NT2/D1 (cell line): ENCODE measurements at regions not wholly inside any gene's neighbourhood (a gene's known extent, or its start where the extent isn't known, plus 50 kb on each side); places are given as distances from the start of the nearest gene placed in this dataset.

Source experiments
- DNase-seq: peaks from one replicate; pipeline ENCODE4 v3.0.0-alpha.2; 2011; ENCODE audit warnings: low read depth, low spot score
- H3K27me3 ChIP-seq: 2 replicates; pipeline ENCODE4 v1.6.0; 2011; ENCODE audit warnings: mild to moderate bottlenecking; ENCODE audit not compliant: insufficient read length, insufficient read depth
- H3K36me3 ChIP-seq: 2 replicates; pipeline ENCODE4 v1.6.1; 2011; ENCODE audit warnings: mild to moderate bottlenecking, low read length, mixed read lengths; ENCODE audit not compliant: insufficient read depth, insufficient read length
- H3K4me1 ChIP-seq: 2 replicates; pipeline ENCODE4 v1.5.1; 2011; ENCODE audit not compliant: insufficient read depth, insufficient read length
- H3K4me3 ChIP-seq: 2 replicates; pipeline ENCODE4 v1.5.1; 2011; ENCODE audit warnings: low read depth; ENCODE audit not compliant: insufficient read length
- H3K9ac ChIP-seq: 2 replicates; pipeline ENCODE4 v1.6.0; 2011; ENCODE audit warnings: low read depth; ENCODE audit not compliant: insufficient read length
- H3K9me3 ChIP-seq: 2 replicates; pipeline ENCODE4 v1.5.1; 2011; ENCODE audit warnings: mild to moderate bottlenecking, low read length; ENCODE audit not compliant: insufficient read depth
- SUZ12 ChIP-seq: IDR thresholded peaks from 2 replicates; pipeline ENCODE4 v1.6.1; 2011; ENCODE audit not compliant: insufficient read length, insufficient read depth; ENCODE audit errors: extremely low read depth
- YY1 ChIP-seq: IDR thresholded peaks from 2 replicates; pipeline ENCODE4 v1.6.1; 2011; ENCODE audit not compliant: insufficient read length, insufficient read depth
- ZNF274 ChIP-seq: IDR thresholded peaks from 2 replicates; pipeline ENCODE4 v1.6.1; 2011; ENCODE audit warnings: mild to moderate bottlenecking, low read depth, low read length

GRCh38 chr13:81987159-81987558 lies 1646.2 kb upstream of the SPRY2 start:
- no peak overlapping the region for H3K9ac ChIP-seq
- no peaks in the 10 kb centered on the region for H3K36me3 ChIP-seq
- TF ChIP-seq ZNF274 (no peak), SUZ12 (no peak), YY1 (no peak)
- no peaks in the 10 kb centered on the region for H3K27me3 ChIP-seq
- no peaks in the 10 kb centered on the region for H3K4me1 ChIP-seq
- H3K4me3 ChIP-seq, result no peak overlapping the region
- H3K9me3 ChIP-seq, result no peaks in the 10 kb centered on the region
- DNase-seq, result peak; percentile 42

- Histone ChIP-seq H3K4me3 (no peak overlapping the region), H3K9me3 (no peaks in the 10 kb centered on the region), H3K4me1 (no peaks in the 10 kb centered on the region), H3K27me3 (no peaks in the 10 kb centered on the region), H3K36me3 (no peaks in the 10 kb centered on the region), H3K9ac (no peak overlapping the region)
- DNase-seq, result peak; percentile 18
- TF ChIP-seq SUZ12 (no peak), YY1 (no peak), ZNF274 (no peak)
Observed at GRCh38 chr13:81986308-81986707, 1645.4 kb upstream of the SPRY2 start.

- peak; percentile 9 for DNase-seq
- no peak overlapping the region for H3K4me3 ChIP-seq
- no peaks in the 10 kb centered on the region for H3K4me1 ChIP-seq
- no peaks in the 10 kb centered on the region for H3K9me3 ChIP-seq
- H3K36me3 ChIP-seq, result no peaks in the 10 kb centered on the region
- no peak for TF ChIP-seq YY1
- no peak for TF ChIP-seq ZNF274
- TF ChIP-seq SUZ12, result no peak
- H3K27me3 ChIP-seq, result no peaks in the 10 kb centered on the region
- no peak overlapping the region for H3K9ac ChIP-seq
Observed at GRCh38 chr13:81957121-81957520, 1616.2 kb upstream of the SPRY2 start.

- no peaks in the 10 kb centered on the region for H3K4me1 ChIP-seq
- TF ChIP-seq ZNF274 (no peak), SUZ12 (no peak), YY1 (no peak)
- H3K9ac ChIP-seq, result no peak overlapping the region
- no peaks in the 10 kb centered on the region for H3K9me3 ChIP-seq
- DNase-seq, result peak; percentile 20
- no peaks in the 10 kb centered on the region for H3K36me3 ChIP-seq
- no peaks in the 10 kb centered on the region for H3K27me3 ChIP-seq
- no peak overlapping the region for H3K4me3 ChIP-seq
Observed at GRCh38 chr13:81929988-81930387, 1589.1 kb upstream of the SPRY2 start.

- no peak for DNase-seq
- no peaks in the 10 kb centered on the region for H3K9me3 ChIP-seq
- H3K4me1 ChIP-seq, result no peaks in the 10 kb centered on the region
- H3K4me3 ChIP-seq, result no peak overlapping the region
- no peak overlapping the region for H3K9ac ChIP-seq
- no peaks in the 10 kb centered on the region for H3K27me3 ChIP-seq
- no peaks in the 10 kb centered on the region for H3K36me3 ChIP-seq
- TF ChIP-seq ZNF274 (no peak), YY1 (no peak), SUZ12 (no peak)
Observed at GRCh38 chr13:81927347-81927746, 1586.4 kb upstream of the SPRY2 start.

- TF ChIP-seq YY1 (no peak), SUZ12 (no peak), ZNF274 (no peak)
- Histone ChIP-seq H3K9ac (no peak overlapping the region), H3K36me3 (no peaks in the 10 kb centered on the region), H3K27me3 (no peaks in the 10 kb centered on the region), H3K4me3 (no peak overlapping the region), H3K9me3 (no peaks in the 10 kb centered on the region), H3K4me1 (no peaks in the 10 kb centered on the region)
- no peak for DNase-seq
Observed at GRCh38 chr13:81917810-81918209, 1576.9 kb upstream of the SPRY2 start.

GRCh38 chr13:81916461-81916860 lies 1575.5 kb upstream of the SPRY2 start:
- no peaks in the 10 kb centered on the region for H3K36me3 ChIP-seq
- no peak overlapping the region for H3K9ac ChIP-seq
- DNase-seq, result no peak
- no peak overlapping the region for H3K4me3 ChIP-seq
- TF ChIP-seq YY1 (no peak), ZNF274 (no peak)
- no peaks in the 10 kb centered on the region for H3K27me3 ChIP-seq
- no peaks in the 10 kb centered on the region for H3K9me3 ChIP-seq
- no peaks in the 10 kb centered on the region for H3K4me1 ChIP-seq
